Activated naive CD4-positive, alpha-beta T cell treated with anti-CD3 and anti-CD28 coated beads, Interleukin-2, amount 10 ng/mL, durations not matched to agents 7 days and 5 days (primary cell): ENCODE measurements at regions not wholly inside any gene's neighbourhood (a gene's known extent, or its start where the extent isn't known, plus 50 kb on each side); places are given as distances from the start of the nearest gene placed in this dataset.
"Not testable (repeated sequence)": the region's sequence is repeated elsewhere in the genome, so short reads cannot be mapped to it uniquely, and the experiment has no call there.

ENCODE experiments used
- CTCF ChIA-PET: fragments of 350-600 bp; sonication (Branson Sonifier 250); formaldehyde crosslinking; loops from one replicate; lab custom pipeline; 2021; ENCODE audit warnings: antibody characterized with exemption; lab: Charles Lee
- DNase-seq: peaks from one replicate; pipeline ENCODE4 v3.0.0-alpha.2; 2020
- H3K27ac Mint-ChIP-seq: one replicate; pipeline ENCODE4 v1.8.0; 2021; ENCODE audit warnings: mild to moderate bottlenecking, moderate library complexity, mixed read lengths
- H3K27me3 Mint-ChIP-seq: one replicate; pipeline ENCODE4 v1.8.0; 2021; ENCODE audit warnings: mild to moderate bottlenecking, mixed read lengths
- H3K36me3 Mint-ChIP-seq: one replicate; pipeline ENCODE4 v1.8.0; 2021; ENCODE audit warnings: mixed read lengths
- H3K4me1 Mint-ChIP-seq: one replicate; pipeline ENCODE4 v1.8.0; 2021; ENCODE audit warnings: mixed read lengths
- H3K4me3 Mint-ChIP-seq: one replicate; pipeline ENCODE4 v1.8.0; 2021; ENCODE audit warnings: mild to moderate bottlenecking, moderate library complexity, mixed read lengths
- H3K9me3 Mint-ChIP-seq: one replicate; pipeline ENCODE4 v1.8.0; 2021; ENCODE audit warnings: mixed read lengths

- Mint-ChIP-seq H3K36me3 (no peaks in the 10 kb centered on the region), H3K27me3 (no peaks in the 10 kb centered on the region), H3K9me3 (no peaks in the 10 kb centered on the region), H3K4me1 (no peaks in the 10 kb centered on the region), H3K4me3 (no peak overlapping the region), H3K27ac (no peak overlapping the region)
- CTCF ChIA-PET = no interaction called here
- no peak for DNase-seq
These were observed 79.9 kb upstream of the FSIP2 start for GRCh38 chr2:185658750-185659149.

GRCh38 chr2:185663811-185664210 lies 74.8 kb upstream of the FSIP2 start:
- no peaks in the 10 kb centered on the region for H3K36me3 Mint-ChIP-seq
- H3K27me3 Mint-ChIP-seq = no peaks in the 10 kb centered on the region
- H3K27ac Mint-ChIP-seq = no peak overlapping the region
- no peaks in the 10 kb centered on the region for H3K9me3 Mint-ChIP-seq
- CTCF ChIA-PET = no interaction called here
- H3K4me1 Mint-ChIP-seq = no peaks in the 10 kb centered on the region
- no peak overlapping the region for H3K4me3 Mint-ChIP-seq
- no peak for DNase-seq

GRCh38 chr2:185664384-185664783 lies 74.2 kb upstream of the FSIP2 start:
- DNase-seq = no peak
- H3K4me1 Mint-ChIP-seq = no peaks in the 10 kb centered on the region
- H3K27me3 Mint-ChIP-seq = no peaks in the 10 kb centered on the region
- H3K4me3 Mint-ChIP-seq = no peak overlapping the region
- no peaks in the 10 kb centered on the region for H3K9me3 Mint-ChIP-seq
- CTCF ChIA-PET = no interaction called here
- no peak overlapping the region for H3K27ac Mint-ChIP-seq
- H3K36me3 Mint-ChIP-seq = no peaks in the 10 kb centered on the region

- CTCF ChIA-PET = no interaction called here
- Mint-ChIP-seq H3K4me3 (no peak overlapping the region), H3K36me3 (no peaks in the 10 kb centered on the region), H3K27me3 (no peaks in the 10 kb centered on the region), H3K4me1 (no peaks in the 10 kb centered on the region), H3K9me3 (no peaks in the 10 kb centered on the region), H3K27ac (no peak overlapping the region)
- no peak for DNase-seq
These were observed 73.3 kb upstream of the FSIP2 start for GRCh38 chr2:185665251-185665814.

- no peak overlapping the region for H3K4me3 Mint-ChIP-seq
- no peaks in the 10 kb centered on the region for H3K36me3 Mint-ChIP-seq
- no peak for DNase-seq
- no peaks in the 10 kb centered on the region for H3K27me3 Mint-ChIP-seq
- CTCF ChIA-PET = no interaction called here
- no peaks in the 10 kb centered on the region for H3K9me3 Mint-ChIP-seq
- no peaks in the 10 kb centered on the region for H3K4me1 Mint-ChIP-seq
- no peak overlapping the region for H3K27ac Mint-ChIP-seq
These were observed 71.2 kb upstream of the FSIP2 start for GRCh38 chr2:185667452-185667851.

- CTCF ChIA-PET = no interaction called here
- Mint-ChIP-seq H3K9me3 (no peaks in the 10 kb centered on the region), H3K4me1 (no peaks in the 10 kb centered on the region), H3K27me3 (no peaks in the 10 kb centered on the region), H3K4me3 (no peak overlapping the region), H3K27ac (no peak overlapping the region), H3K36me3 (no peaks in the 10 kb centered on the region)
- no peak for DNase-seq
These were observed 69.9 kb upstream of the FSIP2 start for GRCh38 chr2:185668710-185669109.

- Mint-ChIP-seq H3K27ac (no peak overlapping the region), H3K4me1 (no peaks in the 10 kb centered on the region), H3K27me3 (no peaks in the 10 kb centered on the region), H3K9me3 (no peaks in the 10 kb centered on the region), H3K36me3 (no peaks in the 10 kb centered on the region), H3K4me3 (no peak overlapping the region)
- DNase-seq = no peak
- CTCF ChIA-PET = no interaction called here
These were observed 64.4 kb upstream of the FSIP2 start for GRCh38 chr2:185674232-185674631.

GRCh38 chr2:185676316-185676715 lies 62.3 kb upstream of the FSIP2 start:
- no peak overlapping the region for H3K4me3 Mint-ChIP-seq
- H3K9me3 Mint-ChIP-seq = no peaks in the 10 kb centered on the region
- no peaks in the 10 kb centered on the region for H3K27me3 Mint-ChIP-seq
- no peaks in the 10 kb centered on the region for H3K4me1 Mint-ChIP-seq
- no peak overlapping the region for H3K27ac Mint-ChIP-seq
- H3K36me3 Mint-ChIP-seq = no peaks in the 10 kb centered on the region
- CTCF ChIA-PET = no interaction called here
- no peak for DNase-seq

GRCh38 chr2:185687001-185687400 lies 51.6 kb upstream of the FSIP2 start:
- H3K36me3 Mint-ChIP-seq, H3K9me3 Mint-ChIP-seq, H3K4me3 Mint-ChIP-seq, CTCF ChIA-PET, DNase-seq, H3K27me3 Mint-ChIP-seq, H3K27ac Mint-ChIP-seq, H3K4me1 Mint-ChIP-seq: not testable (repeated sequence)

- Mint-ChIP-seq H3K27ac (no peak overlapping the region), H3K9me3 (peaks cover 10% of the 10 kb centered on the region), H3K36me3 (no peaks in the 10 kb centered on the region), H3K4me3 (no peak overlapping the region), H3K4me1 (no peaks in the 10 kb centered on the region), H3K27me3 (no peaks in the 10 kb centered on the region)
- CTCF ChIA-PET = no interaction called here
- DNase-seq = no peak
These were observed 50.6 kb upstream of the FSIP2 start for GRCh38 chr2:185687967-185688366.
